SU-DHL-6 (cell line): ENCODE measurements at regions not wholly inside any gene's neighbourhood (a gene's known extent, or its start where the extent isn't known, plus 50 kb on each side); places are given as distances from the start of the nearest gene placed in this dataset.

Source experiments
- H2AFZ ChIP-seq: fragments of 200-600 bp; sonication (generic); 2 replicates; pipeline ENCODE4 v1.6.1; 2014; ENCODE audit warnings: low read depth, mild to moderate bottlenecking, moderate library complexity, mixed read lengths, antibody characterized with exemption, low read length; ENCODE audit not compliant: severe bottlenecking
- H3F3A ChIP-seq: fragments of 200-600 bp; shearing (Covaris generic); 2 replicates; pipeline ENCODE4 v1.6.0; 2016; ENCODE audit warnings: antibody characterized with exemption, mild to moderate bottlenecking; ENCODE audit not compliant: insufficient read depth
- H3K27ac ChIP-seq: fragments of 200-600 bp; sonication (generic); 2 replicates; pipeline ENCODE4 v1.5.1; 2016; ENCODE audit warnings: low read depth, mild to moderate bottlenecking, low read length, moderate library complexity, mixed read lengths
- H3K27me3 ChIP-seq: fragments of 200-600 bp; sonication (generic), shearing (Covaris generic); 2 replicates; pipeline ENCODE4 v1.6.0; 2014; ENCODE audit warnings: mild to moderate bottlenecking, low read length
- H3K36me3 ChIP-seq: fragments of 200-600 bp; sonication (generic); 2 replicates; pipeline ENCODE4 v1.6.1; 2014; ENCODE audit warnings: mild to moderate bottlenecking, low read length, mixed read lengths
- H3K4me2 ChIP-seq: fragments of 300-600, 200-600 bp; shearing (Covaris generic), sonication (generic); 2 replicates; pipeline ENCODE4 v1.6.0; 2014; ENCODE audit warnings: low read length, low read depth, mild to moderate bottlenecking; ENCODE audit not compliant: poor library complexity, severe bottlenecking
- H3K4me3 ChIP-seq: fragments of 200-600 bp; sonication (generic); 2 replicates; pipeline ENCODE4 v1.5.1; 2014; ENCODE audit warnings: antibody characterized with exemption, low read length, mild to moderate bottlenecking, mixed read lengths; ENCODE audit not compliant: insufficient read depth, poor library complexity, severe bottlenecking
- H3K79me2 ChIP-seq: fragments of 200-600 bp; sonication (generic); 2 replicates; pipeline ENCODE4 v1.6.1; 2014; ENCODE audit warnings: mild to moderate bottlenecking, low read length, moderate library complexity; ENCODE audit not compliant: insufficient read depth
- H3K9ac ChIP-seq: fragments of 200-600 bp; sonication (generic); 2 replicates; pipeline ENCODE4 v1.7.0; 2014; ENCODE audit warnings: mild to moderate bottlenecking, low read length
- H3K9me2 ChIP-seq: fragments of 200-600 bp; sonication (generic); replicated peaks from 2 replicates; pipeline ENCODE4 v1.6.1; 2014; ENCODE audit warnings: low read length; ENCODE audit not compliant: insufficient read depth
- H3K9me3 ChIP-seq: fragments of 200-600 bp; sonication (generic); 2 replicates; pipeline ENCODE4 v1.6.1; 2014; ENCODE audit warnings: low read length, mixed read lengths; ENCODE audit not compliant: insufficient read depth
- H4K20me1 ChIP-seq: fragments of 200-600 bp; sonication (generic); 2 replicates; pipeline ENCODE4 v1.6.1; 2014; ENCODE audit warnings: low read depth, mild to moderate bottlenecking, antibody characterized with exemption, low read length, moderate library complexity, mixed read lengths
- EZH2phosphoT487 ChIP-seq: fragments of 200-600 bp; sonication (generic), shearing (Covaris generic); conservative IDR thresholded peaks from 2 replicates; pipeline ENCODE4 v1.6.1; 2018; ENCODE audit warnings: mild to moderate bottlenecking, antibody characterized with exemption, low read length, moderate library complexity, mixed read lengths
- TF ChIP-seq, protein P1 (sequence below): fragments of 200-600 bp; sonication (generic); IDR thresholded peaks from one replicate; pipeline ENCODE4 v1.5.1; 2017; ENCODE audit warnings: antibody characterized with exemption, mild to moderate bottlenecking, low read length, moderate library complexity; ENCODE audit not compliant: insufficient read depth, poor library complexity, severe bottlenecking

DNA sequence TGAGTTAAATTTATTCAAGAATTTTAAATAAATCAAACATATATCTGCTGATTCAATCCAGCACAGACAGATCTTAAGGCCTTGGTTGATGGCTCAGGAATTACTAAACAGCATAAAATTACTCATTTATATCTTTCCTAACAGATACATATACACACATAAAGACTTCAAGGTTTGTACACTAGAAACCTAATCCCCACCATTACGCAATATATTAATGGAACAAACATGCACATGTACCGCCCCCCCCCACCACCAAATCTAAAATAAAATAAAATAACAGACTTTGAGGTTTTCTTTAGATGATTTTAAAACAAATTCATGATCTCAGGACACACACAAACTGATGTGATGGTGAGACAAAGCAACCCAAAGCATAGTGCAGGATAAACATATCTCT lies 333.9 kb upstream of the DDX53 start:
- Histone ChIP-seq H3K9ac (no peak overlapping the region), H3K27ac (no peak overlapping the region), H3K36me3 (no peaks in the 10 kb centered on the region), H4K20me1 (no peaks in the 10 kb centered on the region), H3K27me3 (no peaks in the 10 kb centered on the region), H3K4me2 (peak overlapping the region; percentile 10), H3K79me2 (no peaks in the 10 kb centered on the region), H2AFZ (no peak overlapping the region), H3K9me2 (no peaks in the 10 kb centered on the region), H3K9me3 (no peaks in the 10 kb centered on the region), H3F3A (no peaks in the 10 kb centered on the region), H3K4me3 (no peak overlapping the region)
- TF ChIP-seq, protein P1, sequence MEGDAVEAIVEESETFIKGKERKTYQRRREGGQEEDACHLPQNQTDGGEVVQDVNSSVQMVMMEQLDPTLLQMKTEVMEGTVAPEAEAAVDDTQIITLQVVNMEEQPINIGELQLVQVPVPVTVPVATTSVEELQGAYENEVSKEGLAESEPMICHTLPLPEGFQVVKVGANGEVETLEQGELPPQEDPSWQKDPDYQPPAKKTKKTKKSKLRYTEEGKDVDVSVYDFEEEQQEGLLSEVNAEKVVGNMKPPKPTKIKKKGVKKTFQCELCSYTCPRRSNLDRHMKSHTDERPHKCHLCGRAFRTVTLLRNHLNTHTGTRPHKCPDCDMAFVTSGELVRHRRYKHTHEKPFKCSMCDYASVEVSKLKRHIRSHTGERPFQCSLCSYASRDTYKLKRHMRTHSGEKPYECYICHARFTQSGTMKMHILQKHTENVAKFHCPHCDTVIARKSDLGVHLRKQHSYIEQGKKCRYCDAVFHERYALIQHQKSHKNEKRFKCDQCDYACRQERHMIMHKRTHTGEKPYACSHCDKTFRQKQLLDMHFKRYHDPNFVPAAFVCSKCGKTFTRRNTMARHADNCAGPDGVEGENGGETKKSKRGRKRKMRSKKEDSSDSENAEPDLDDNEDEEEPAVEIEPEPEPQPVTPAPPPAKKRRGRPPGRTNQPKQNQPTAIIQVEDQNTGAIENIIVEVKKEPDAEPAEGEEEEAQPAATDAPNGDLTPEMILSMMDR = no peak
- no peak for TF ChIP-seq EZH2phosphoT487

DNA sequence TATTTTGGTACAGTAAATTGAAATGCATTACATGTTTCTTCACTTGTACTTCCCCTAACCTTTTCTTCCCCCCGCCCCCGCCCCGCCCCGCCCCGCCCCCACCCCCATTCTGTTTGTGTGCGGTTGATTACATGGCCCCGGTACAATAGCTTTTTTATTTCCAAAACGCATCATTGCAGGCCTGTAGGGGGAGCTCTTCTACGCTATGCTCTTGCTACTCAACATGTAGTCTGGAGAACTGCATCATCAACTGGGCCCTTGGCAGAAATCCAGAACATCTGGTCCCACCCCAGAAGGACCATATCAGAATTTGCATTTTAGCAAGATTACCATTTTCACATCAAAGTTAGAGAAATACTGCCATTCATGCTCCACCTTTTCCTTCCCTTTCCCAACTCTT lies 333.3 kb upstream of the DDX53 start:
- Histone ChIP-seq H3K79me2 (no peaks in the 10 kb centered on the region), H3K9ac (no peak overlapping the region), H2AFZ (no peak overlapping the region), H3F3A (no peaks in the 10 kb centered on the region), H3K27ac (no peak overlapping the region), H4K20me1 (no peaks in the 10 kb centered on the region), H3K9me3 (no peaks in the 10 kb centered on the region), H3K9me2 (no peaks in the 10 kb centered on the region), H3K4me3 (no peak overlapping the region), H3K36me3 (no peaks in the 10 kb centered on the region), H3K4me2 (no peak overlapping the region), H3K27me3 (no peaks in the 10 kb centered on the region)
- no peak for TF ChIP-seq EZH2phosphoT487
- TF ChIP-seq, protein P1 = no peak

DNA sequence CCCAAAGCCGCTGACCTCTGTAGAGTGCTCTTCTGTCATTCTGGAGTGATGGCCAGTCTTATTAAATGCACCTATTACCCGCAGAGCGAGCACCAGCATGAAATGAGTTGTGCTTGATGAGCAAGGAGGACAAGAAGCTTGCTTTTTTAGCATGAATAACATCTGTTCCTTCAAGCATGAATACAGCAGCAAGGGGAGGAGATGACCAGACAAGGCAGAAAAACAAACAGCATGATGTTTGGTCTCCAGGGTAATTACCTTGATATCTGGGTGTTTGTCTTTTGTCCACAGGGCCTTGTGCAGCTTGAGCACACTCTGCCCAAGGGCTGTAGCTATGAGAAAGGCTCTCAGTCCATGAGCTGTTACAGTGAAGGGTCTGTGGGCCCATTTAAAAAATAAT lies 324.8 kb upstream of the DDX53 start:
- no peaks in the 10 kb centered on the region for H3K27me3 ChIP-seq
- no peaks in the 10 kb centered on the region for H4K20me1 ChIP-seq
- no peaks in the 10 kb centered on the region for H3F3A ChIP-seq
- no peaks in the 10 kb centered on the region for H3K36me3 ChIP-seq
- H3K9ac ChIP-seq = no peak overlapping the region
- no peak overlapping the region for H3K4me2 ChIP-seq
- no peak overlapping the region for H3K27ac ChIP-seq
- H3K9me2 ChIP-seq = no peaks in the 10 kb centered on the region
- no peaks in the 10 kb centered on the region for H3K79me2 ChIP-seq
- TF ChIP-seq EZH2phosphoT487 = no peak
- TF ChIP-seq, protein P1 = no peak
- H2AFZ ChIP-seq = no peak overlapping the region
- H3K9me3 ChIP-seq = no peaks in the 10 kb centered on the region
- H3K4me3 ChIP-seq = no peak overlapping the region
